PC-9 (cell line): ENCODE measurements at regions not wholly inside any gene's neighbourhood (a gene's known extent, or its start where the extent isn't known, plus 50 kb on each side); places are given as distances from the start of the nearest gene placed in this dataset.

Experiments
- BruUV-seq: library from RNA; stranded (reverse); fragments of 400-500 nt; replicated peaks from 2 replicates; lab custom pipeline; 2021; lab: Mats Ljungman, UMichigan
- CTCF ChIA-PET: fragments of 300-600 bp; sonication (Branson Sonifier 250); formaldehyde crosslinking; loops from one replicate; lab custom pipeline; 2022; ENCODE audit warnings: antibody characterized with exemption; lab: Charles Lee
- POLR2A ChIA-PET: fragments of 300-600 bp; sonication (Branson Sonifier 250); formaldehyde crosslinking; loops from one replicate; lab custom pipeline; 2022; ENCODE audit warnings: antibody characterized with exemption; ENCODE audit not compliant: unreplicated experiment; lab: Charles Lee
- DNase-seq, 2 experiments: peaks; one replicate each; pipeline versions ENCODE4 v3.0.0 to v3.0.0-alpha.2; 2015 to 2022; ENCODE audit warnings: mixed read lengths in 1 of 2
- H2AFZ ChIP-seq: fragments of 200-600 bp; sonication (generic); 2 replicates; pipeline ENCODE4 v1.8.1; 2017; ENCODE audit warnings: antibody characterized with exemption
- H3F3A ChIP-seq: fragments of 200-600 bp; sonication (generic); 2 replicates; pipeline ENCODE4 v1.8.1; 2017; ENCODE audit warnings: antibody characterized with exemption, mild to moderate bottlenecking, low read depth; ENCODE audit not compliant: insufficient read depth
- H3K27ac ChIP-seq: fragments of 200-600 bp; sonication (generic); 2 replicates; pipeline ENCODE4 v1.6.1; 2016; ENCODE audit warnings: mixed run types
- H3K27me3 ChIP-seq: fragments of 200-600 bp; sonication (generic); 2 replicates; pipeline ENCODE4 v1.6.1; 2016; ENCODE audit warnings: low read depth, mixed run types; ENCODE audit not compliant: insufficient read depth
- H3K36me3 ChIP-seq: fragments of 200-600 bp; sonication (generic); 2 replicates; pipeline ENCODE4 v1.6.1; 2016; ENCODE audit warnings: low read depth, mixed run types
- H3K4me1 ChIP-seq: fragments of 200-600 bp; sonication (generic); replicated peaks from 2 replicates; pipeline ENCODE4 v1.6.1; 2016; ENCODE audit warnings: mixed run types; ENCODE audit not compliant: insufficient read depth
- H3K4me2 ChIP-seq: fragments of 200-600 bp; sonication (generic); 2 replicates; pipeline ENCODE4 v1.6.1; 2017; ENCODE audit warnings: mixed run types
- H3K4me3 ChIP-seq: fragments of 200-600 bp; sonication (generic); 2 replicates; pipeline ENCODE4 v1.6.1; 2016; ENCODE audit warnings: mixed run types
- H3K79me2 ChIP-seq: fragments of 200-600 bp; sonication (generic); 2 replicates; pipeline ENCODE4 v1.6.1; 2017; ENCODE audit warnings: low read depth, mixed run types
- H3K9me2 ChIP-seq: fragments of 200-600 bp; sonication (generic); 2 replicates; pipeline ENCODE4 v1.8.1; 2017; ENCODE audit warnings: mild to moderate bottlenecking; ENCODE audit not compliant: insufficient read depth
- H3K9me3 ChIP-seq: fragments of 200-600 bp; sonication (generic); 2 replicates; pipeline ENCODE4 v1.8.1; 2016; ENCODE audit warnings: low read depth; ENCODE audit not compliant: insufficient read depth
- H4K20me1 ChIP-seq: fragments of 200-600 bp; sonication (generic); 2 replicates; pipeline ENCODE4 v1.8.1; 2017; ENCODE audit not compliant: insufficient read depth
- EZH2 ChIP-seq: fragments of 200-600 bp; sonication (generic); IDR thresholded peaks from 2 replicates; pipeline ENCODE4 v1.8.0; 2017; ENCODE audit warnings: antibody characterized with exemption, low read depth
- intact Hi-C: fragments of 100-400 bp; cut with micrococcal nuclease; formaldehyde crosslinking; loops from one replicate; pipeline ENCODE4 v1.10.0; 2022; ENCODE audit not compliant: unreplicated experiment
- TF ChIP-seq, protein P1 (sequence below): fragments of 200-600 bp; sonication (generic); conservative IDR thresholded peaks from 2 replicates; pipeline ENCODE4 v1.6.1; 2017; ENCODE audit warnings: mixed run types, antibody characterized with exemption, mild to moderate bottlenecking, moderate library complexity

- no peaks in the 10 kb centered on the region for H3K79me2 ChIP-seq
- TF ChIP-seq, protein P1, sequence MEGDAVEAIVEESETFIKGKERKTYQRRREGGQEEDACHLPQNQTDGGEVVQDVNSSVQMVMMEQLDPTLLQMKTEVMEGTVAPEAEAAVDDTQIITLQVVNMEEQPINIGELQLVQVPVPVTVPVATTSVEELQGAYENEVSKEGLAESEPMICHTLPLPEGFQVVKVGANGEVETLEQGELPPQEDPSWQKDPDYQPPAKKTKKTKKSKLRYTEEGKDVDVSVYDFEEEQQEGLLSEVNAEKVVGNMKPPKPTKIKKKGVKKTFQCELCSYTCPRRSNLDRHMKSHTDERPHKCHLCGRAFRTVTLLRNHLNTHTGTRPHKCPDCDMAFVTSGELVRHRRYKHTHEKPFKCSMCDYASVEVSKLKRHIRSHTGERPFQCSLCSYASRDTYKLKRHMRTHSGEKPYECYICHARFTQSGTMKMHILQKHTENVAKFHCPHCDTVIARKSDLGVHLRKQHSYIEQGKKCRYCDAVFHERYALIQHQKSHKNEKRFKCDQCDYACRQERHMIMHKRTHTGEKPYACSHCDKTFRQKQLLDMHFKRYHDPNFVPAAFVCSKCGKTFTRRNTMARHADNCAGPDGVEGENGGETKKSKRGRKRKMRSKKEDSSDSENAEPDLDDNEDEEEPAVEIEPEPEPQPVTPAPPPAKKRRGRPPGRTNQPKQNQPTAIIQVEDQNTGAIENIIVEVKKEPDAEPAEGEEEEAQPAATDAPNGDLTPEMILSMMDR = no peak
- no peak for TF ChIP-seq EZH2
- no peaks in the 10 kb centered on the region for H3K9me2 ChIP-seq
- DNase-seq = no peak
- H3K9me3 ChIP-seq = no peaks in the 10 kb centered on the region
- H3K4me2 ChIP-seq = no peak overlapping the region
- H3K4me1 ChIP-seq = no peaks in the 10 kb centered on the region
- no peaks in the 10 kb centered on the region for H3F3A ChIP-seq
- no TSS peak for BruUV-seq
- POLR2A ChIA-PET = no interaction called here
- no peak overlapping the region for H2AFZ ChIP-seq
- CTCF ChIA-PET = no interaction called here
- H3K27ac ChIP-seq = no peak overlapping the region
- no peaks in the 10 kb centered on the region for H3K36me3 ChIP-seq
- H4K20me1 ChIP-seq = no peaks in the 10 kb centered on the region
- H3K4me3 ChIP-seq = no peak overlapping the region
- intact Hi-C loops = no loop called here
- H3K27me3 ChIP-seq = no peaks in the 10 kb centered on the region
These were observed 137.9 kb downstream of the SLC7A11 start for GRCh38 chr4:138104284-138104680.

DNA sequence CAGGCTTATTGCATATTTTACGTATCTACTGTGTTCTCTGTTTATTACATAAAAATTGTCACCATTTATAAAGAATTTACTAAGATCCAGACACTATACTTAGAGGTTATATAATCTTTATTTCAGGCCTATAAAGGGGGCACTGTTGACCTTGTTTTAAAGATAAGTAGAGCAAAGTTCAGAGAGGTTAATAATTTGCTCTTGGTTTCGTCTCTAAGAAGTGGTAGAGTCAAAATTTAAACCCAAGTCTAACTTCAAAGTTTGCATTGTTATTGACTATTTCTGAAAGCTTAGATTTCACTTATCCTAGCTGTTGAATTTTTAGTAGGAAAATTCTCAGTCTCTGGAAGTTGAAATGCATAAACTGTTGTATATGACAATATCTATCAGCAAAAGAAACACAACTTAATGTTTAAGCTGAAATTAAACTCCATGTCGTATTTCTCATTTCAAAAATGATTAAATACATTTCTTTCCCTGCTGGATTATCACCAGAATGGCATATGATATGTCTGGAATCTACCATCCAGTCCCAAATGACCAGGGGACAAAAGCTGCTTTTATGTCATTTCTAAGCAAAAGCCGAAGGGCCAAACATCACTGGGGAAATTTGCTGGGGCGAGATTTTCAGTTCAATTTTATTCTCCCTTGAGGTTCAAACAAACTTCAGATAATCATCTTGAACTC is 138.4 kb downstream of the SLC7A11 start:
- Histone ChIP-seq H3K27me3 (no peaks in the 10 kb centered on the region), H3K4me3 (no peak overlapping the region), H3K4me2 (no peak overlapping the region), H4K20me1 (no peaks in the 10 kb centered on the region), H3K79me2 (no peaks in the 10 kb centered on the region), H3F3A (no peaks in the 10 kb centered on the region), H3K27ac (no peak overlapping the region), H3K36me3 (no peaks in the 10 kb centered on the region), H3K4me1 (no peaks in the 10 kb centered on the region), H3K9me2 (no peaks in the 10 kb centered on the region), H2AFZ (no peak overlapping the region), H3K9me3 (no peaks in the 10 kb centered on the region)
- DNase-seq = no peak
- no TSS peak for BruUV-seq
- ChIA-PET CTCF (interaction anchor here (0.6 kb wide), 1 partner anchor 348 kb away, joined by 3 read pairs; no protein-coding TSS in a partner anchor), POLR2A (no interaction called here)
- intact Hi-C loops = no loop called here
- TF ChIP-seq, protein P1 = no peak
- TF ChIP-seq EZH2 = no peak

DNA sequence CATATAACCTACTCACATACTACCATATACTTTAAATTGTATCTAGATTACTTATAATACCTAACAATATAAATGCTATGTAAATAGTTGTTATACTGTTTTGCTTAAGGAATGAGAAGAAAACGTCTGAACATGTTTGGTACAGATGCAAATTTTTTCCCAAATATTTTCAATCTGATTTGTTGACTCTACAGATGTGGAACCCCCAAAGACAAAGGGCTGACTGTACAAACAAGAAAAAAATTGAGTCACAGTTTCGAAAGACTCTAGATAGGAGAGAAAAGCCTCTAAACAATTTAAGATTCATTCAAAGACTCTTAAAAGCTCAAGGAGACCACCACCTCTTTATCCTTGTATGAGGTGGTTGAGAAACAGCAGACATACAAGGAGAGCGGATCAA is 142.8 kb downstream of the SLC7A11 start:
- intact Hi-C loops = loop anchor here (10.0 kb wide), 1 partner anchor 395 kb away; no protein-coding TSS in a partner anchor
- Histone ChIP-seq H3K27ac (no peak overlapping the region), H3K27me3 (no peaks in the 10 kb centered on the region), H3K4me1 (no peaks in the 10 kb centered on the region), H3K4me2 (no peak overlapping the region), H3K79me2 (no peaks in the 10 kb centered on the region), H3K4me3 (no peak overlapping the region), H4K20me1 (no peaks in the 10 kb centered on the region), H3K36me3 (no peaks in the 10 kb centered on the region), H3F3A (no peaks in the 10 kb centered on the region), H3K9me2 (no peaks in the 10 kb centered on the region), H2AFZ (no peak overlapping the region), H3K9me3 (no peaks in the 10 kb centered on the region)
- ChIA-PET CTCF (no interaction called here), POLR2A (no interaction called here)
- TF ChIP-seq EZH2 = no peak
- TF ChIP-seq, protein P1 = no peak
- no peak for DNase-seq
- BruUV-seq = no TSS peak
